ENCODE measurements at regions not wholly inside any gene's neighbourhood (a gene's known extent, or its start where the extent isn't known, plus 50 kb on each side); places are given as distances from the start of the nearest gene placed in this dataset.

DNA sequence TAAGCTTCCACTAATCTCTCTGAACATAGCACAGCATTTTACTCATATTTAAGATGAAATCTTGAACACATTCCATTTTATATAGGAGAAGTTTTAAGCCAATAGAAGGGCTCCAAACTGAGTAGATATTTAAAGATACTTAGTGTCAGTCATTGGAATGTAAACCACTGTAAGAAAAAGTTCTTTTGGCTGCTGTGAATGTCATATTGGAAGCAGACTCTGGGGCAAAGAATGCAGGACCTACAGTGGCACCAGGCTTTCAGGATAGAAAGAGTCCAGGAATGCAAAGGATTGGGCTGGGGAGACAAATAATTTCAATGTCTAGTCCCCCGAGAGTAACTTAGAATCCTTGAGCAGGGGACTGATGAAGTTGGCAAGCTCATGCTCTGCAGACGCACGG is 1047.7 kb downstream of the STIM2 start:
- Mint-ChIP-seq H3K27me3 (no peaks in the 10 kb centered on the region), H3K36me3 (ENCODE audit: low read depth) (no peaks in the 10 kb centered on the region), H3K4me1 (ENCODE audit: low read depth) (no peaks in the 10 kb centered on the region), H3K4me3 (no peak overlapping the region), H3K27ac (no peak overlapping the region), H3K9me3 (no peaks in the 10 kb centered on the region)
- intact Hi-C loops (cut with micrococcal nuclease): no loop called here

- Mint-ChIP-seq H3K36me3 (ENCODE audit: low read depth) (no peaks in the 10 kb centered on the region), H3K9me3 (peaks cover 8% of the 10 kb centered on the region), H3K4me1 (ENCODE audit: low read depth) (no peaks in the 10 kb centered on the region), H3K27me3 (no peaks in the 10 kb centered on the region), H3K4me3 (no peak overlapping the region), H3K27ac (no peak overlapping the region)
- intact Hi-C loops (cut with micrococcal nuclease): no loop called here
Observed at GRCh38 chr4:27910227-27910626, 1049.6 kb downstream of the STIM2 start.

- Mint-ChIP-seq H3K27ac (no peak overlapping the region), H3K27me3 (no peaks in the 10 kb centered on the region), H3K4me3 (no peak overlapping the region), H3K4me1 (ENCODE audit: low read depth) (no peaks in the 10 kb centered on the region), H3K9me3 (peaks cover 8% of the 10 kb centered on the region), H3K36me3 (ENCODE audit: low read depth) (no peaks in the 10 kb centered on the region)
- intact Hi-C loops (cut with micrococcal nuclease): no loop called here
Observed at GRCh38 chr4:27911047-27911446, 1050.4 kb downstream of the STIM2 start.

DNA sequence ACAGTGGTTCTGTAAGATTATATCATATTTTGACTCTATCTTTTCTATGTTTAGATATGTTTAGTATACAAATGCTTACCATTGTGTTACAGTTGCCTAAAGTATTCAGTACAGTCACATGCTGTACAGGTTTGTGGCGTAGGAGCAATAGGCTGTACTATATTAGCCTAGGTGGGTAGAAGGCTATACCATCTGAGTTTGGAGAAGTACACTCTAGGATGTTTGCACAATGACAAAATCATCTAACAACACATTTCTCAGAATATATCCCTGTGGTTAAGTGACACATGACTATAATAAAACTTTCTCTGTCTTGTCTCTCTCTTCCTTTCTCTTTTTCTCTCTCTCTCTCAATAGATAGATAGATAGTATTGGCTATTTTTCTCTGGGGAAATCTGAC is 1053.1 kb downstream of the STIM2 start:
- Mint-ChIP-seq H3K9me3 (peaks cover 8% of the 10 kb centered on the region), H3K4me3 (no peak overlapping the region), H3K36me3 (ENCODE audit: low read depth) (no peaks in the 10 kb centered on the region), H3K27me3 (no peaks in the 10 kb centered on the region), H3K27ac (no peak overlapping the region), H3K4me1 (ENCODE audit: low read depth) (no peaks in the 10 kb centered on the region)
- intact Hi-C loops (cut with micrococcal nuclease): no loop called here

DNA sequence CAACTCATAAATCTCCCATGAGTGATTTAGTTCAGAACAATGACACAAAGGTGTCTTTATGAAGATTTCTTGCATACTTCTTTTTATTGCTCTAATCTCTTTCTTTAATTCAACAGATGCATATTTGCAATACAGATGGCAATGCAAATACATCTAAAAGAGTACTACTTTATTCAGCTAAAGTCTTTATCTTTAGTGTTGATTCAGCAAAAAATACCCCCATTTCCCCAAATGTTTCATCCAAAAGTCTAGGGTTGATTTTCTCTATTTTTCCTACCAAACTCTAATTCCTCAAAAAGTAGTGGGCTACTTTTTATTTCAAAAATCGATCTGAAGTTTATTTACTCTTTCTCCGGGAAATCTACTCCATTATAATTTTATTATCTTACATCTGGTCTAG is 1055.2 kb downstream of the STIM2 start:
- Mint-ChIP-seq H3K4me1 (ENCODE audit: low read depth) (no peaks in the 10 kb centered on the region), H3K4me3 (no peak overlapping the region), H3K27ac (no peak overlapping the region), H3K36me3 (ENCODE audit: low read depth) (no peaks in the 10 kb centered on the region), H3K9me3 (peaks cover 8% of the 10 kb centered on the region), H3K27me3 (no peaks in the 10 kb centered on the region)
- intact Hi-C loops (cut with micrococcal nuclease): no loop called here

DNA sequence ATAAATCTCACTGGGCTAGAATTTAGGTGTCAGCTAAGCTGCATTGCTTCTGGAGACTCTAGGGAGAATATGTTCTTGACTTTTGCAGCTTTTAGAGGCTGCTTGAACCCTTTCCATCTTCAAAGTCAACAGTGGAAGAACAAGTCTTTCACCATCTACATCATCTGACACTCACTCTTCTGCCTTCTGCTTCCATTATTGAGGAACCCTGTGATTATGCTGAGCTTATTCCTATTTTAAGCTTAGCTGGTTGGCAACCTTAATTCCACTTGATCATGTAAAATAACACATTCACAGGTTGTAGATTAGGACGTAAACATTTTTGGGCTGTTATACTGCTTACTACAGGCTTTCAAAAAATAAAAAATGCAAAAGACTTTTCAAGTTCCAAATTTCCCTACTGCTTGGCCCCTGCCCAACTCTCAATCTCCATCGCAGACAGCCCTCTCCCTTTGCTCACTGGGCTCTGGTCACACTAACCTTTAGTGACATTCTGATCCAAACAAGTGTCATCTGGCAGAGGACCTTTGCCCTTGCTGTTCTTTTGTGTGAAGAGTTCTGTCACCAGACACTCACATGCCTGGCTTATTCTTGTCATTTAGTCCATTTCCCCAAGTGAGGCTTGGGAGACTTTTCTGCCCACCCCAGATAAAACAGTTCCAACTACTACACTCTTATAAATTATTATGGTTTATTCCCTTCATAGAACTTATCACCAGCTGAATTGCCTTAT is 1056.0 kb downstream of the STIM2 start:
- Mint-ChIP-seq H3K27me3 (no peaks in the 10 kb centered on the region), H3K4me1 (ENCODE audit: low read depth) (no peaks in the 10 kb centered on the region), H3K4me3 (no peak overlapping the region), H3K36me3 (ENCODE audit: low read depth) (no peaks in the 10 kb centered on the region), H3K9me3 (peaks cover 8% of the 10 kb centered on the region), H3K27ac (no peak overlapping the region)
- intact Hi-C loops (cut with micrococcal nuclease): no loop called here

DNA sequence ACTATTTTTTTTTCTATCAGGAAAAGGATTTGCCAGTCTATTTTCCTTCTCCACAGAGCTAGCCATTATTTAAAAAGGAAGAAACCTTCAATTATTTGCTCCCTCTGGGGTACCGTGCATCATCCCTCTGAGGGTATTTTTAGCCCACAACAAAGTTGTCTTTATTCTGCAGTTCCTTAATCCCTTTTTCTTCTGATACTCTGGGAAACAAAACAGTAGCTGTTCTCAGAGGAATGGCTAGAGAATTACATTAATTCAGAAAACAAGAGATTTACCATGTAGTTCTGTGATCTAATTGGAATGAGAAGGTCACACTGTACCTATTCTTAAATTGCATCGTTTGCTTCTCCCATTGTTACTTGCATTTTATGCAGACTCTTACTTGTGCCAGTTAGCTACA is 1056.7 kb downstream of the STIM2 start:
- H3K27ac Mint-ChIP-seq: no peak overlapping the region
- peaks cover 8% of the 10 kb centered on the region for H3K9me3 Mint-ChIP-seq
- H3K4me1 Mint-ChIP-seq (ENCODE audit: low read depth): no peaks in the 10 kb centered on the region
- H3K27me3 Mint-ChIP-seq: no peaks in the 10 kb centered on the region
- no peak overlapping the region for H3K4me3 Mint-ChIP-seq
- H3K36me3 Mint-ChIP-seq (ENCODE audit: low read depth): no peaks in the 10 kb centered on the region
- intact Hi-C loops (cut with micrococcal nuclease): no loop called here

DNA sequence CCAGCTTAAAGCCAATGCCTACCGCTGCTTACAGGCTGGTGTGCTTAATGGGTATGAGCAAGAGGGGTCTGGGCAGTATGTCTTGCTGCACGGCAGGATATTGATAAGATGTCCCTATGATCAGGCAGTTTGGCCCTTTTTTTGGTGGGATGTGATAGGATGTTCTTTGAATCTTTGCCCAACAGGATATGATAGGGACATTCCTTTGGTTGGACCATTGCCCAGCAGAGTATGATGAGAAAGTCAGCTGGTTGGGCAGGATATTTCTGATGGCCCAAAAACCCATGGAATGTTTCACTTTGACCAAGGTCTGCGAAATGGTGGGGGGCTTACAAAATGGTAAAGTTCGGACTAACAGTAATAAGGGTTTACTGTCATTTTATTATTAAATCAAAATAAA is 1060.6 kb downstream of the STIM2 start:
- H3K4me3 Mint-ChIP-seq: no peak overlapping the region
- no peak overlapping the region for H3K27ac Mint-ChIP-seq
- intact Hi-C loops (cut with micrococcal nuclease): no loop called here
- no peaks in the 10 kb centered on the region for H3K36me3 Mint-ChIP-seq (ENCODE audit: low read depth)
- H3K27me3 Mint-ChIP-seq: no peaks in the 10 kb centered on the region
- H3K4me1 Mint-ChIP-seq (ENCODE audit: low read depth): no peaks in the 10 kb centered on the region
- H3K9me3 Mint-ChIP-seq: no peaks in the 10 kb centered on the region

DNA sequence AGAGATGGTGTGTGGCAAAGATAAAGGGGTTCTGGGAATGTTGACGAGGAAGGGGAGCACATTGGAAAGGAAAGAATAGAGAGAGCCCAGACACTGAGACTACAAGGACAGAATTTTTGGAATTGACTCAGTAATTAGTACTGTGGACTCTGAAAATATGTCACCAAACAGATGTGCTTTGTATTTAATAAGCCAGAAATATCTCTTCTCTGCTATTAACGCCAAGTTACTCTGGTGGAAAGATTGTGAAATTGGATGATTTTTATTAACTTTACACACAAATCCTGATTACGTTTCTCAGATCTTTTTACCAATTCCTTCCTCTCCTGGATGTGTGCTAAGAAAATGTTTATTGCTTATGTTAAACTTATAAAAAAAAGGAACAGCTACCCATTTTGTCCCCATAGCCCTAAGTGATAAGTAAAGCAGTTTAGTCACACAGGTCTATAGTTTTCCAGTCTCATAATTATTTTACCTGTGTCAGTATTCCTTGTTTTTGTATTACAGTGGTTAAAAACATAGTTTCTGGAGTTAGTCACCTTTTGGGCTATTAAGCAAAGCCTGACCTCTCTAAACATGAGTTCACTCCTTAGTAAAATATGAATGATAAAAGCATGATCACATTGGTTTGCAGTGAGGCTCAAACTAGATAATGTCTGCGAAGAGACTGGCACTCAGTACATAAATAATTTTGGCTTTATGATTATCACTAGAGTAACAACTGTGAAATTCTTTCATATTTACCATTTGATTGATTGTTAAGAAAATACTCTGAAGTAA is 1068.3 kb downstream of the STIM2 start:
- H3K9me3 Mint-ChIP-seq: no peaks in the 10 kb centered on the region
- intact Hi-C loops (cut with micrococcal nuclease): no loop called here
- H3K27ac Mint-ChIP-seq: no peak overlapping the region
- no peaks in the 10 kb centered on the region for H3K27me3 Mint-ChIP-seq
- no peaks in the 10 kb centered on the region for H3K36me3 Mint-ChIP-seq (ENCODE audit: low read depth)
- no peak overlapping the region for H3K4me3 Mint-ChIP-seq
- H3K4me1 Mint-ChIP-seq (ENCODE audit: low read depth): no peaks in the 10 kb centered on the region

- no peak overlapping the region for H3K27ac Mint-ChIP-seq
- no peaks in the 10 kb centered on the region for H3K9me3 Mint-ChIP-seq
- intact Hi-C loops (cut with micrococcal nuclease): no loop called here
- no peaks in the 10 kb centered on the region for H3K4me1 Mint-ChIP-seq (ENCODE audit: low read depth)
- H3K4me3 Mint-ChIP-seq: no peak overlapping the region
- no peaks in the 10 kb centered on the region for H3K36me3 Mint-ChIP-seq (ENCODE audit: low read depth)
- H3K27me3 Mint-ChIP-seq: no peaks in the 10 kb centered on the region
Observed at GRCh38 chr4:27930291-27930690, 1069.7 kb downstream of the STIM2 start.

GRCh38 chr4:27930976-27931375 is 1070.3 kb downstream of the STIM2 start:
- Mint-ChIP-seq H3K36me3 (ENCODE audit: low read depth) (no peaks in the 10 kb centered on the region), H3K27me3 (no peaks in the 10 kb centered on the region), H3K27ac (no peak overlapping the region), H3K4me1 (ENCODE audit: low read depth) (no peaks in the 10 kb centered on the region), H3K4me3 (no peak overlapping the region), H3K9me3 (no peaks in the 10 kb centered on the region)
- intact Hi-C loops (cut with micrococcal nuclease): no loop called here

- Mint-ChIP-seq H3K9me3 (no peaks in the 10 kb centered on the region), H3K4me1 (ENCODE audit: low read depth) (no peaks in the 10 kb centered on the region), H3K27ac (no peak overlapping the region), H3K36me3 (ENCODE audit: low read depth) (no peaks in the 10 kb centered on the region), H3K27me3 (no peaks in the 10 kb centered on the region), H3K4me3 (no peak overlapping the region)
- intact Hi-C loops (cut with micrococcal nuclease): no loop called here
Observed at GRCh38 chr4:27931584-27931983, 1070.9 kb downstream of the STIM2 start.

DNA sequence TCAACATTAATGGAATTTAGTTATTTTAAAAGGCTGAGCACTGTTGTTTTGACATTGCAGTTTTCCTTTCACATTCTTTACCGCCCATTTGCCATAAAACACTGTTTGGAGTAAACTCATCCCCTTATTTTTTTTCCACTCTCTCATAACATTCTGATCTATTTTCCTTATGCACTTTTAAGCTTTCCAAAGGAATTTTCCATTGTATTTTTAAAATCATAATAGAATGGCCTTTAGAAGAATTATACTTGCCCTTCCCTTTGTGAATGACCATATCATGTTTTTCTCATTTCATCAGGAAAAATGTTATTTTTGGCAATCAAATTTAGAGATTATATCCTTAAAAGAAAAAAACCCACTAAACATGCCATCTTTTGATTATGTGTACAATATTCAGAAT is 1074.2 kb downstream of the STIM2 start:
- H3K27ac Mint-ChIP-seq: no peak overlapping the region
- H3K36me3 Mint-ChIP-seq (ENCODE audit: low read depth): no peaks in the 10 kb centered on the region
- no peaks in the 10 kb centered on the region for H3K9me3 Mint-ChIP-seq
- intact Hi-C loops (cut with micrococcal nuclease): no loop called here
- no peaks in the 10 kb centered on the region for H3K4me1 Mint-ChIP-seq (ENCODE audit: low read depth)
- no peak overlapping the region for H3K4me3 Mint-ChIP-seq
- no peaks in the 10 kb centered on the region for H3K27me3 Mint-ChIP-seq

GRCh38 chr4:27946799-27947198 is 1086.2 kb downstream of the STIM2 start:
- no peak overlapping the region for H3K4me3 Mint-ChIP-seq
- H3K36me3 Mint-ChIP-seq (ENCODE audit: low read depth): no peaks in the 10 kb centered on the region
- no peaks in the 10 kb centered on the region for H3K9me3 Mint-ChIP-seq
- no peaks in the 10 kb centered on the region for H3K27me3 Mint-ChIP-seq
- intact Hi-C loops (cut with micrococcal nuclease): no loop called here
- no peak overlapping the region for H3K27ac Mint-ChIP-seq
- H3K4me1 Mint-ChIP-seq (ENCODE audit: low read depth): no peaks in the 10 kb centered on the region

DNA sequence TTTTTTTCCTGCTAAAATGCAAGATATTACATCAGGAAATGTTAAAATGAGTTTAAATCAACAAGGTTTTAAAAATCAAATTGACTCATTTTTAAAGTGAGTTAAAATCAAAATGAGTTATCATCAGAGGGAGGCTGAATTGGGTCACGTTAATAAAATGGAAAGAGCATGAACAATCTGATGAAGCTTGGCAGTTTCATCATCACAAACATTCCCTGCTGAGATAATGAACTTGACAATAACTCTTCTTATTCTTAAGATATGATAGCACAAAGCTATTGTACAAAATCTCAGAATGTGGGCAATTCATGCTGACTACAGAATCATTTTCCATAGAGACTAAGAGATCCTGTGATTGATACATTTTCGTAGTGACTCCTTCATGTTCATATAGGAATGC is 1086.7 kb downstream of the STIM2 start:
- H3K36me3 Mint-ChIP-seq (ENCODE audit: low read depth): no peaks in the 10 kb centered on the region

More for the DNA sequence above, 1086.7 kb downstream of the STIM2 start:
- intact Hi-C loops (cut with micrococcal nuclease): no loop called here
- no peak overlapping the region for H3K4me3 Mint-ChIP-seq
- H3K27ac Mint-ChIP-seq: no peak overlapping the region
- H3K27me3 Mint-ChIP-seq: no peaks in the 10 kb centered on the region
- no peaks in the 10 kb centered on the region for H3K4me1 Mint-ChIP-seq (ENCODE audit: low read depth)
- H3K9me3 Mint-ChIP-seq: no peaks in the 10 kb centered on the region

All from dendritic cell treated with granulocyte-macrophage colony-stimulating factor and Interleukin-4, amounts not matched to agents 40 ng/mL and 50 ng/mL, for 4 days (primary cell).